GM19238 (cell line): ENCODE measurements at regions not wholly inside any gene's neighbourhood (a gene's known extent, or its start where the extent isn't known, plus 50 kb on each side); places are given as distances from the start of the nearest gene placed in this dataset.

Source experiments
- DNase-seq: peaks from one replicate; pipeline ENCODE4 v3.0.0; 2011; ENCODE audit warnings: low spot score; ENCODE audit not compliant: insufficient read length

DNA sequence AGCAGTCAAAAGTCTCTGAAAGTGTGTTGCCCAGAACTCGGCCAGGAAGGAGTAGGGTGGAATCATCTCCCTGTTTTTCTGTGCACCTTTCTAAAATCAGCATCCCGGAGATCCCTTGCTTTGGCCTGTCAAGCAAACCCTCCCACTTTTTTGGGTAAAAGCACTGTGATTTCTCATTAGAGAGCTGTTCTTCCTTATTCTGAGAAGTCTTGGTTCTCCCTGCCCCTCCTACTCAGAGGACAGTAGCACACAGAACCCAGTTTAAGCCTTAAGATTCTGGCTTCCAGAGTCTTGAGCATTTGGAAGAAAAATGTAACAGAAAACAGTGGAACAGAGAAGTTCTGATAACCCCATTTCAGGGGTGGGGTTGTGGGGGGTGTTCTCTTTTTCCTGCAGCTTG, 52.6 kb upstream of the KATNAL1 start:
- DNase-seq = no peak

DNA sequence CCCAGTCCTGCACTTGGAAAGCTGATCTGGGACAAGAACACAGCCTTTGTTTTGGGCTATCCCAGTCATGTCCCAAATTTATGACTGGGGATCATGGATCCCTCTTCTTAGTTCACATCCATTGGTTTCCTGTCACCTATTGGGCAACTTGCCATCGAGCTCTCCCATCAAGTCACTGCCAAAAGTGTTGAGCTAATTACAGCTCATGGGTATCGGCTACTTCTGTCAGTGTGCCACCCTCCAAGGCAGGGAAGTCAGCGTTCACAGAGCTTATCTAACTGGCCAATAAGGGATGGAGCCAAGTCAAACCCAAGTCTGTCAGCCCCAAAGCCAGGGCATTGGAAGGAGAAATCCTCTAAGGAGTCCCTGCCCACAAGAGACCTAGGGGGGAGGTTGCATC, 53.2 kb upstream of the KATNAL1 start:
- no peak for DNase-seq

DNA sequence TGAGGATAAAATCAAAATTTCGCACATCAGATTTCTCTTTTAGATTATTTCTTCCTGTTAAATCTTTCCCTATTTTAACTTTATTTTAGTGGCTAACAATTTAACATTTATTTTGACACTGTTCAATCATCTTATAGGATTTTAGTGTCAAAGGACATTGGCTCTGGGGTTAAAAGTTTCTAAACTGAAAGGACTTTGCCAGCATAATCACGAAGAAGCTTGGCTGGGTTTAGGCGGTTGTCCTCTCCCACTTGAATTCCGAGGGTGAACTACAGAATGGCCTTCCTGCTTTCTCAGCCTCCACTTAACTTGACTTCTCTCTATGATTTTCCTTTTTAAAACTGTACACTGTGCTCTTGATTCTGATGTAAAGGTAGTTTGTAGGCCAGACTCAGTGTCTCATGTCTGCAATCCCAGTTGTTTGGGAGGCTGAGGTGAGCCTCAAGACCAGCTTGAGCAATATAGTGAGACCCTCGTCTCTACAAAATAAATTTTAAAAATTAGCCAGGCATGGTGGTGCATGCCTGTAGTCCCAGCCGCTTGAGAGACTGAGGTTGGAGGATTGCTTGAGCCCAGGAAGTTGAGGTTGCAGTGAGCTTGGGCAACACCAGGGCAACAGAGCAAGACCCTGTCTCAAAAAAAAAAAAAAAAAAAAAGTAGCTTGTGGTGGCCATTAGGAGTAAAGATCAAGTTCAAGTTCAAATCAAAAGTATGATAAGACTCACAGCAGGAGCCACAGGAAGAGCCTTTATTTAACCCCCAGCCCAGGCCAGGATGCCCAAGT, 54.8 kb upstream of the KATNAL1 start:
- DNase-seq = no peak

DNA sequence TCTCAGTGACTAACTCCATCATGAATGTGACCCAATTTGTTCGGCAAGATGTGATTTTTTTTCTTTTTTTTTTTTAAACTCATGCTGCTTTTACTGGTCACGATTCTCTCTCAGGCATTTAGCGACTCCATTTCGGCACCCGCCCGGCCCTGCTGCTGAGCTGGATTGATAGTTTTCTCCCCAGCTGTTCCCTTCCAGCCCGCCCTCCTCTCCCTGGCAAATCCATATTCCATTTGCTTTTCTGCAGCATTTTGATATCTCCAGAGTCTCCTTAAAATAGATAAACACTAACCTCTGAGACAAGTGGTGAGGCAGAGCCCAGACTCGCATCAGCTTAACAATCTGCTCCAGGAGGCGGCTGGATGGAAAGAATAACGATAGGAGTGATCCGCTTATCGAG, 55.5 kb upstream of the KATNAL1 start:
- DNase-seq = no peak

DNA sequence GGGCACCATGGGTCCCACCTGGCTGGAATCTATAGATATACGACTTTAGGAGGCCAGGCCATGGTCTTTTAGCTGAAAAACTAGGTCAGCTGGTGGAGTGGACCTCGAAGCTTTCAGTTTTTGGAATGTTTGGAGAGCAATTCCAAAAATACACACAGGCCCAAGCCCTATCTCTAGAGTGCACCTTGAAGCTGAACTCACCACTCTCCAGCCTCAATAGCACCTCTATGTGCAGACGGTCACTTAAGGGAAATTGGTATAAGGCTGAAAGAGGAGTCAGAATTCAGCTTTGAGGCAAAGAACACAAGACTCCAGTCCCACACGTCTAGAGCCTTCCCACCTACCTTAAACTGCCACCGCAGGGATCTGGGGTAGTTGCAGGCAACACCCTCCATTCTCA, 56.4 kb upstream of the KATNAL1 start:
- DNase-seq = no peak

DNA sequence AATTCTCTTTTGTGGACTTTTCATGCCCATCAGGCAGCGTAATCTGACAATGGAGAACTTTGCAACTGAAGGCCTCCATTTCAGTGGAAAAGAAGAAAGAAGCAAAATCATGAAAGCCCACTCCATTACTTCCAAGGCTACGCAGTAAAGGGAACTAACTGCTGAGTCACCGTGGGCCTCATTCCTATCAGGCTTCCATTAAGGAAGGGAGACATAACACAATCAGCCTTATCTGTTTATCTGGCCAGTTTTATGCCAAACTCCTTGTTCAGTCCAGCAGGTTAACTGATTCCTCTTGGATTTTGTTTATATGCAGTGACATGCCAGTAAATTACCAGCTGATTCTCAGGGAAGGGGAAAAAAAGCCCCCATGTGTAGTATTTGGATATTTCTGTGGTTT, 56.8 kb upstream of the KATNAL1 start:
- no peak for DNase-seq

DNA sequence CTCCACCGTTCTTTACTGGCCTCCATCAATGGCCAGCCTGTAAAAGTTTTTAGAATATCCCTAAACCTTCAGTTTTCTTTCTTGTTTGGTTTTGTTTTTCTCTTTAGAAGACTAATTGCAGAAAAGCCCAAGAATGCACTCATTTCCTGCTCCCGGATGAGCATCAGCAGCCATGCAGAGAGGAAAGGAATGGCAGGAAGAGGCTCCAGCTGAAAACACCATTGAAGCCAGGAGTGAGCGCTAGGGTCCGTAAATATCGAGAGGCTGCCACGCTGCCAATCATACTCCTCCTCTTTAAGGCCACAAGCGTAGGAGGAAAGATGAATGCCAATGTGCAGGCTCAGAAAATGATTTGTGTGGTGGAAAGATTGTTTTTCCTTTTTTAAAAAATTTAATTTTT, 57.4 kb upstream of the UBE2L5 start:
- DNase-seq = no peak

DNA sequence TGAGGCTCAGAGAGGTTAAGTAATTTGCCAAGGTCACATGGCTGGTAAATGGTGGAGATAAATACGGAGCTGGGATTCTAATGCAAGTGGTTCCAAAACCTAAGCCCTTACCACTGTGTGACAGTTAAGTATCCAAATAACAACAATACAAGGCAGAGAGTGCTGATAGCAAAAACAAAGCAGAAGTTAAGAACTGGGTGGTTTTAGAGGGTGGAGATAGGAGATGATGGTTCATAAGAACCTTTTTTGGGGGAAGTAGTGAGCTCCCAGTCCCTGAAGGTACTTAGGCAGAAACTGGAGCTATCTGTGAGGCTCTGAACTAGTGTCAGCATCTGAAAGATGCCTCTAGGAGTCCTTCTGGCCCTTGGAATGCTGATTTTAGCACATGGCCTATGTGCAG, 56.2 kb upstream of the UBE2L5 start:
- no peak for DNase-seq

DNA sequence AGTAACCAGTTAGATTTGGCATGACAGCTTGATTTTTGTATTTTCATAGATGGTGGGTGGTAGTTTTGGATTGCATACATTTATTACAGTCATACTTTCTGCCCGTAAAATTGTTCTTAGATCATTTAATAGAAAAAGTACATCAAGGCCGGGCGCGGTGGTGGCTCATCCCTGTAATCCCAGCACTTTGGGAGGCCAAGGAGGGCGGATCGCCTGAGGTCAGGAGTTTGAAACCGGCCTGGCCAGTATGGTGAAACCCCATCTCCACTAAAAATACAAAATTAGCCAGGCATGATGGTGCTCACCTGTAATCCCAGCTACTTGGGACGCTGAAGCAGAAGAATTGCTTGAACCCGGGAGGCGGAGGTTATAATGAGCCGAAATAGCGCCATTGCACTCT, 55.0 kb upstream of the UBE2L5 start:
- no peak for DNase-seq

DNA sequence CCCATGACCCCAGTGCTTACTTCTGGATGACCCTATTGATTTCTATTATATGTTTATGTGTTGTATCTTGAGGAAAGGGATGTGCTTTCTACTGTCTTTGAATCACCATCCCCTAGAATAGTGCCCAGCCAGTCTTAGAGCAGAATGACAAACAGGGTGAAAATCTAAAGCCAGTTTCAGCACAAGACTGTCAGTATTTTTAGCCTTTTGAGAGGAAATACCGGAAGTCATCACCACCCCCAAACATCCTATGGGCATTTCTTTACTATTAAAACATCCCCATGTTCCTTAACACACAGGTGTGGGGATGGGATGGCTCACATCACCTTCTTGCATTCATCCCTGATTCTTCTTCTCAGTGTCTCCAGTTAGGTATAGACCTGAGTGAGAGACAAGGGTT, 52.1 kb upstream of the UBE2L5 start:
- no peak for DNase-seq

DNA sequence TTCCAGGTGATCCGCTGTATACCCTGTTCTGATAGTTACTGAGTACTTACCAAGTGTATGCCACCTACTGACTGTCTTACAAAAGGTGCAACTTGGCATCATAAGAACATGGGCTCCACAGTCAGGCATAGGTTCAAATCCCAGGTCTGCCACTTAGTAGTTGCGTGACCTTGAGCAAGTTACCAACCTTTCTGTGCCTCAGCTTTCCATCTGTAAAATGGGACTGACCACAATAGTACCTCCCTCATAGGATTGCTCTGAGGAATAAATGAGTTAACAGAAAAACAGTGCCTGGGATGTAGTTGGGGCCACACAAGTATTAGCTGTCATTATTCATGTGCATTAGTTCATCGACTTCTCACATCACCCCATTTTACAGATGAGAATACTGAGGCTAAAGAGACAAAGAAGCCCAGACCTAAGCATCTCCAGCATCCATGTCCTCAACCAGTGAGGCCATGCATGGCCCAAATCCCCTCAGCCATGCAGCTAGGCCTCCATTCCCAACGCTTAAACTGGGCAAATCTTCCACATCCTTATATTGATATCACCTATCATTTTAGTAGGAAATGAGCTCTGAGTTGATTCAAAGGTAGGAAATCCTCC, 51.3 kb upstream of the UBE2L5 start:
- no peak for DNase-seq

DNA sequence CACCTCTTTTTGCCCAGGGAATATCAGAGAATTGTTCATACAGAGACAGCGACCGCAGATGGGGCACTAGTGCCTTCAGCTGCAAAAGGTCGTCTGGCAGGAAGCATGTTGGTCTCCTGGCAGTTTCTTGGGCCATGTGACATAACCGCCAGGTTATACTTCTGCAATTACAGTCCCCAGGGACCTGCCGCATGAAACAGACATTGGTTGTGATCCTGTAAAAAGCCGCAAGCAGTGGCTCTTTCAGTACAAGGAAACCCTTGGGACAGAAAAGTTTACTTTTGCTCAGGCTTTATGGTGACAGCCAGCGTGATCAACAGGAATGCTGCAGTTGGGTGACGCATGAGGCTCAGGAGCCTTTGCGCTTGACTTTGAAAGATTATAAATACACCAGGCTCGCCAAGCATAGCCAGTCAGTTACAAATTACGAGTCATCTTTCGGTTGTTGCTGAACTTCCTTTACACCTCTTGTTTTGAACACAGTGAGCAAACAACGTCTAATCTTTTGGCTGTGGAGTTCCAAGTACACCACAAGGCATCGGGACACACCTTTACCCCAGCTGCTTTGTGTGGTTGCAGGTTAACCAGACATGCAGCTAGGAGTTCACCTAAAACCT, 50.5 kb upstream of the UBE2L5 start:
- DNase-seq = peak; percentile 47
